NB4 (cell line): ENCODE measurements at regions not wholly inside any gene's neighbourhood (a gene's known extent, or its start where the extent isn't known, plus 50 kb on each side); places are given as distances from the start of the nearest gene placed in this dataset.

Experiments
- CTCF ChIP-seq: IDR thresholded peaks from one replicate; pipeline ENCODE4 v1.5.1; 2012; ENCODE audit warnings: low read depth, low read length
- POLR2A ChIP-seq: IDR thresholded peaks from 2 replicates; pipeline ENCODE4 v1.6.1; 2011; ENCODE audit warnings: mild to moderate bottlenecking; ENCODE audit not compliant: insufficient read length; ENCODE audit errors: extremely low read depth

- TF ChIP-seq POLR2A (no peak), CTCF (no peak)
These were observed 168.1 kb downstream of the TRIB2 start for GRCh38 chr2:12884713-12885282.
